ENCODE measurements at regions not wholly inside any gene's neighbourhood (a gene's known extent, or its start where the extent isn't known, plus 50 kb on each side); places are given as distances from the start of the nearest gene placed in this dataset.

GRCh38 chr2:146041274-146041910 is 1521.5 kb upstream of the ZEB2 start:
- no peak for TF ChIP-seq ZNF70 (CRISPR knock-in tag; IDR thresholded peaks at IDR 0.05)
- no peak for TF ChIP-seq TOX (CRISPR knock-in tag; IDR thresholded peaks at IDR 0.05; ENCODE audit: borderline replicate concordance)
- TF ChIP-seq ESRRG (CRISPR knock-in tag; IDR thresholded peaks at IDR 0.05): no peak
- TF ChIP-seq ZNF565 (CRISPR knock-in tag; conservative IDR thresholded peaks at IDR 0.05; ENCODE audit: low read depth): no peak
- TF ChIP-seq CSDC2 (CRISPR knock-in tag; IDR thresholded peaks at IDR 0.05): no peak
- TF ChIP-seq POU6F1 (CRISPR knock-in tag; IDR thresholded peaks at IDR 0.05; ENCODE audit: borderline replicate concordance, low read depth): no peak
- no peak for TF ChIP-seq RARB (CRISPR knock-in tag; IDR thresholded peaks at IDR 0.05)
- TF ChIP-seq, protein P1, sequence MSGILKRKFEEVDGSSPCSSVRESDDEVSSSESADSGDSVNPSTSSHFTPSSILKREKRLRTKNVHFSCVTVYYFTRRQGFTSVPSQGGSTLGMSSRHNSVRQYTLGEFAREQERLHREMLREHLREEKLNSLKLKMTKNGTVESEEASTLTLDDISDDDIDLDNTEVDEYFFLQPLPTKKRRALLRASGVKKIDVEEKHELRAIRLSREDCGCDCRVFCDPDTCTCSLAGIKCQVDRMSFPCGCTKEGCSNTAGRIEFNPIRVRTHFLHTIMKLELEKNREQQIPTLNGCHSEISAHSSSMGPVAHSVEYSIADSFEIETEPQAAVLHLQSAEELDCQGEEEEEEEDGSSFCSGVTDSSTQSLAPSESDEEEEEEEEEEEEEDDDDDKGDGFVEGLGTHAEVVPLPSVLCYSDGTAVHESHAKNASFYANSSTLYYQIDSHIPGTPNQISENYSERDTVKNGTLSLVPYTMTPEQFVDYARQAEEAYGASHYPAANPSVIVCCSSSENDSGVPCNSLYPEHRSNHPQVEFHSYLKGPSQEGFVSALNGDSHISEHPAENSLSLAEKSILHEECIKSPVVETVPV (CRISPR knock-in tag; IDR thresholded peaks at IDR 0.05): no peak
- TF ChIP-seq, protein P2, sequence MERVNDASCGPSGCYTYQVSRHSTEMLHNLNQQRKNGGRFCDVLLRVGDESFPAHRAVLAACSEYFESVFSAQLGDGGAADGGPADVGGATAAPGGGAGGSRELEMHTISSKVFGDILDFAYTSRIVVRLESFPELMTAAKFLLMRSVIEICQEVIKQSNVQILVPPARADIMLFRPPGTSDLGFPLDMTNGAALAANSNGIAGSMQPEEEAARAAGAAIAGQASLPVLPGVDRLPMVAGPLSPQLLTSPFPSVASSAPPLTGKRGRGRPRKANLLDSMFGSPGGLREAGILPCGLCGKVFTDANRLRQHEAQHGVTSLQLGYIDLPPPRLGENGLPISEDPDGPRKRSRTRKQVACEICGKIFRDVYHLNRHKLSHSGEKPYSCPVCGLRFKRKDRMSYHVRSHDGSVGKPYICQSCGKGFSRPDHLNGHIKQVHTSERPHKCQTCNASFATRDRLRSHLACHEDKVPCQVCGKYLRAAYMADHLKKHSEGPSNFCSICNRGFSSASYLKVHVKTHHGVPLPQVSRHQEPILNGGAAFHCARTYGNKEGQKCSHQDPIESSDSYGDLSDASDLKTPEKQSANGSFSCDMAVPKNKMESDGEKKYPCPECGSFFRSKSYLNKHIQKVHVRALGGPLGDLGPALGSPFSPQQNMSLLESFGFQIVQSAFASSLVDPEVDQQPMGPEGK (CRISPR knock-in tag; IDR thresholded peaks at IDR 0.05; ENCODE audit: borderline replicate concordance): no peak
- no peak for TF ChIP-seq GLIS3 (CRISPR knock-in tag; IDR thresholded peaks at IDR 0.05)
- no peak for TF ChIP-seq ZFP30 (CRISPR knock-in tag; IDR thresholded peaks at IDR 0.05)
